ENCODE measurements at regions not wholly inside any gene's neighbourhood (a gene's known extent, or its start where the extent isn't known, plus 50 kb on each side); places are given as distances from the start of the nearest gene placed in this dataset.

- TF ChIP-seq PATZ1 (CRISPR knock-in tag; IDR thresholded peaks at IDR 0.05; ENCODE audit: borderline replicate concordance), result no peak
- TF ChIP-seq GLIS3 (CRISPR knock-in tag; IDR thresholded peaks at IDR 0.05), result no peak
- no peak for TF ChIP-seq TOX (CRISPR knock-in tag; IDR thresholded peaks at IDR 0.05; ENCODE audit: borderline replicate concordance)
Observed at GRCh38 chr3:68485051-68485450, 447.3 kb downstream of the TAFA4 start (continued).

GRCh38 chr3:68483601-68484000, 448.7 kb downstream of the TAFA4 start:
- ATAC-seq, result no peak
- TF ChIP-seq CREB5 (CRISPR knock-in tag; IDR thresholded peaks at IDR 0.05; ENCODE audit: low read depth), result no peak

GRCh38 chr3:68483041-68483440, 449.3 kb downstream of the TAFA4 start:
- no peak for TF ChIP-seq TOX (CRISPR knock-in tag; IDR thresholded peaks at IDR 0.05; ENCODE audit: borderline replicate concordance)
- no peak for TF ChIP-seq ZC3H10 (CRISPR knock-in tag; IDR thresholded peaks at IDR 0.05)
- TF ChIP-seq CSDC2 (CRISPR knock-in tag; IDR thresholded peaks at IDR 0.05), result no peak
- TF ChIP-seq TCF4 (CRISPR knock-in tag; IDR thresholded peaks at IDR 0.05; ENCODE audit: borderline replicate concordance), result no peak
- TF ChIP-seq ZFP30 (CRISPR knock-in tag; IDR thresholded peaks at IDR 0.05), result no peak
- TF ChIP-seq RARB (CRISPR knock-in tag; IDR thresholded peaks at IDR 0.05), result no peak
- ATAC-seq, result no peak

- ATAC-seq, result no peak
- no peak for TF ChIP-seq RARB (CRISPR knock-in tag; IDR thresholded peaks at IDR 0.05)
- no peak for TF ChIP-seq ISL1 (CRISPR knock-in tag; IDR thresholded peaks at IDR 0.05)
- no peak for TF ChIP-seq POU6F1 (CRISPR knock-in tag; IDR thresholded peaks at IDR 0.05; ENCODE audit: borderline replicate concordance, low read depth)
- no peak for TF ChIP-seq ARNTL (CRISPR knock-in tag; IDR thresholded peaks at IDR 0.05; ENCODE audit: borderline replicate concordance, low read depth)
- no peak for TF ChIP-seq ZNF565 (CRISPR knock-in tag; conservative IDR thresholded peaks at IDR 0.05; ENCODE audit: low read depth)
- no peak for TF ChIP-seq CSRNP3 (CRISPR knock-in tag; IDR thresholded peaks at IDR 0.05)
- no peak for TF ChIP-seq TOX (CRISPR knock-in tag; IDR thresholded peaks at IDR 0.05; ENCODE audit: borderline replicate concordance)
- no peak for TF ChIP-seq TSHZ2 (CRISPR knock-in tag; IDR thresholded peaks at IDR 0.05)
- no peak for TF ChIP-seq PATZ1 (CRISPR knock-in tag; IDR thresholded peaks at IDR 0.05; ENCODE audit: borderline replicate concordance)
- no peak for TF ChIP-seq PPARA (CRISPR knock-in tag; IDR thresholded peaks at IDR 0.05; ENCODE audit: borderline replicate concordance)
- TF ChIP-seq ZFP3 (CRISPR knock-in tag; IDR thresholded peaks at IDR 0.05), result no peak
- no peak for TF ChIP-seq BACH2 (CRISPR knock-in tag; IDR thresholded peaks at IDR 0.05; ENCODE audit: borderline replicate concordance)
Observed at GRCh38 chr3:68482565-68482964, 449.8 kb downstream of the TAFA4 start.

All from SK-N-SH treated with all-trans-retinoic acid at 6 μM for 48 hours (cell line).